ENCODE measurements at regions not wholly inside any gene's neighbourhood (a gene's known extent, or its start where the extent isn't known, plus 50 kb on each side); places are given as distances from the start of the nearest gene placed in this dataset.

- DNase-seq (ENCODE audit: low read depth in 1 of 2, low spot score in 1 of 2), result no peak
- in situ Hi-C loops (cut with HindIII; ENCODE audit: low pct_unique_long_range_greater_than_20kb, low sequenced_read_pairs), result no loop called here
- no peak for TF ChIP-seq JUND (IDR thresholded peaks at IDR 0.05; ENCODE audit: low read depth)
Observed at GRCh38 chr5:3843706-3844105, 248.1 kb downstream of the IRX1 start.

- no peak for DNase-seq (ENCODE audit: low read depth in 1 of 2, low spot score in 1 of 2)
- in situ Hi-C loops (cut with HindIII; ENCODE audit: low pct_unique_long_range_greater_than_20kb, low sequenced_read_pairs), result no loop called here
- TF ChIP-seq JUND (IDR thresholded peaks at IDR 0.05; ENCODE audit: low read depth), result no peak
Observed at GRCh38 chr5:3844266-3844665, 248.6 kb downstream of the IRX1 start.

- DNase-seq (ENCODE audit: low read depth in 1 of 2, low spot score in 1 of 2), result no peak
- in situ Hi-C loops (cut with HindIII; ENCODE audit: low pct_unique_long_range_greater_than_20kb, low sequenced_read_pairs), result no loop called here
- no peak for TF ChIP-seq JUND (IDR thresholded peaks at IDR 0.05; ENCODE audit: low read depth)
Observed at GRCh38 chr5:3845230-3845629, 249.6 kb downstream of the IRX1 start.

GRCh38 chr5:3852161-3852916 is 256.7 kb downstream of the IRX1 start:
- DNase-seq (ENCODE audit: low read depth in 1 of 2, low spot score in 1 of 2), result no peak
- TF ChIP-seq JUND (IDR thresholded peaks at IDR 0.05; ENCODE audit: low read depth), result no peak
- in situ Hi-C loops (cut with HindIII; ENCODE audit: low pct_unique_long_range_greater_than_20kb, low sequenced_read_pairs), result no loop called here

GRCh38 chr5:3853362-3853761 is 257.7 kb downstream of the IRX1 start:
- in situ Hi-C loops (cut with HindIII; ENCODE audit: low pct_unique_long_range_greater_than_20kb, low sequenced_read_pairs), result no loop called here
- no peak for DNase-seq (ENCODE audit: low read depth in 1 of 2, low spot score in 1 of 2)
- TF ChIP-seq JUND (IDR thresholded peaks at IDR 0.05; ENCODE audit: low read depth), result no peak

- no peak for DNase-seq (ENCODE audit: low read depth in 1 of 2, low spot score in 1 of 2)
- in situ Hi-C loops (cut with HindIII; ENCODE audit: low pct_unique_long_range_greater_than_20kb, low sequenced_read_pairs), result no loop called here
- TF ChIP-seq JUND (IDR thresholded peaks at IDR 0.05; ENCODE audit: low read depth), result no peak
Observed at GRCh38 chr5:3854188-3854821, 258.7 kb downstream of the IRX1 start.

- DNase-seq (ENCODE audit: low read depth in 1 of 2, low spot score in 1 of 2), result no peak
- in situ Hi-C loops (cut with HindIII; ENCODE audit: low pct_unique_long_range_greater_than_20kb, low sequenced_read_pairs), result no loop called here
Observed at GRCh38 chr5:3856036-3856435, 260.4 kb downstream of the IRX1 start.

GRCh38 chr5:3858524-3858923 is 262.9 kb downstream of the IRX1 start:
- TF ChIP-seq JUND (IDR thresholded peaks at IDR 0.05; ENCODE audit: low read depth), result no peak
- in situ Hi-C loops (cut with HindIII; ENCODE audit: low pct_unique_long_range_greater_than_20kb, low sequenced_read_pairs), result no loop called here

More at GRCh38 chr5:3856036-3856435, 260.4 kb downstream of the IRX1 start:
- no peak for TF ChIP-seq JUND (IDR thresholded peaks at IDR 0.05; ENCODE audit: low read depth)

GRCh38 chr5:3862906-3863305 is 267.3 kb downstream of the IRX1 start:
- TF ChIP-seq JUND (IDR thresholded peaks at IDR 0.05; ENCODE audit: low read depth), result no peak
- in situ Hi-C loops (cut with HindIII; ENCODE audit: low pct_unique_long_range_greater_than_20kb, low sequenced_read_pairs), result no loop called here
- no peak for DNase-seq (ENCODE audit: low read depth in 1 of 2, low spot score in 1 of 2)

More at GRCh38 chr5:3858524-3858923, 262.9 kb downstream of the IRX1 start:
- no peak for DNase-seq (ENCODE audit: low read depth in 1 of 2, low spot score in 1 of 2)

- in situ Hi-C loops (cut with HindIII; ENCODE audit: low pct_unique_long_range_greater_than_20kb, low sequenced_read_pairs), result no loop called here
Observed at GRCh38 chr5:3875144-3875543, 279.5 kb downstream of the IRX1 start.

GRCh38 chr5:3878267-3878666 is 282.6 kb downstream of the IRX1 start:
- TF ChIP-seq JUND (IDR thresholded peaks at IDR 0.05; ENCODE audit: low read depth), result no peak
- in situ Hi-C loops (cut with HindIII; ENCODE audit: low pct_unique_long_range_greater_than_20kb, low sequenced_read_pairs), result no loop called here
- no peak for DNase-seq (ENCODE audit: low read depth in 1 of 2, low spot score in 1 of 2)

More at GRCh38 chr5:3875144-3875543, 279.5 kb downstream of the IRX1 start:
- no peak for DNase-seq (ENCODE audit: low read depth in 1 of 2, low spot score in 1 of 2)
- no peak for TF ChIP-seq JUND (IDR thresholded peaks at IDR 0.05; ENCODE audit: low read depth)

GRCh38 chr5:3883040-3883439 is 287.4 kb downstream of the IRX1 start:
- DNase-seq (ENCODE audit: low read depth in 1 of 2, low spot score in 1 of 2), result no peak
- no peak for TF ChIP-seq JUND (IDR thresholded peaks at IDR 0.05; ENCODE audit: low read depth)
- in situ Hi-C loops (cut with HindIII; ENCODE audit: low pct_unique_long_range_greater_than_20kb, low sequenced_read_pairs), result no loop called here
